H1 (cell line): ENCODE measurements at regions not wholly inside any gene's neighbourhood (a gene's known extent, or its start where the extent isn't known, plus 50 kb on each side); places are given as distances from the start of the nearest gene placed in this dataset.

Experiments used
- CTCF ChIA-PET: fragments of 300-600 bp; sonication (Branson Sonifier 250); formaldehyde crosslinking; loops from one replicate; lab custom pipeline; 2021; ENCODE audit not compliant: partially characterized antibody; lab: Charles Lee
- POLR2A ChIA-PET: fragments of 300-600 bp; sonication (Branson Sonifier 250); formaldehyde crosslinking; loops from one replicate; lab custom pipeline; 2021; ENCODE audit warnings: inconsistent platforms; ENCODE audit not compliant: partially characterized antibody; lab: Charles Lee
- DNase-seq, 2 experiments: peaks; one replicate each; pipeline versions ENCODE4 v3.0.0 to v3.0.0-alpha.2; 2010 to 2022; ENCODE audit warnings: low spot score in 2 of 2, low read depth in 1 of 2, mixed read lengths in 1 of 2
- FAIRE-seq: peaks from 2 replicates; lab custom pipeline; 2011; peaks lifted over from hg19 to GRCh38; lab: Jason Lieb, UNC
- H2AFZ ChIP-seq: 2 replicates; pipeline ENCODE4 v1.8.1; 2012; ENCODE audit warnings: low read length, inconsistent platforms
- H2AK5ac ChIP-seq: 2 replicates; pipeline ENCODE4 v1.6.1; 2013; ENCODE audit warnings: low read depth, low read length
- H2BK120ac ChIP-seq: replicated peaks from 2 replicates; pipeline ENCODE3; 2013; ENCODE audit warnings: low read depth, low read length, inconsistent platforms
- H2BK12ac ChIP-seq: 2 replicates; pipeline ENCODE4 v1.6.1; 2013; ENCODE audit warnings: low read depth, low read length
- H2BK15ac ChIP-seq: 2 replicates; pipeline ENCODE4 v1.6.1; 2013; ENCODE audit warnings: low read length
- H2BK20ac ChIP-seq: 2 replicates; pipeline ENCODE4 v1.6.1; 2013; ENCODE audit warnings: low read length
- H2BK5ac ChIP-seq: 2 replicates; pipeline ENCODE4 v1.6.1; 2013; ENCODE audit warnings: low read depth, low read length
- H3K14ac ChIP-seq: 2 replicates; pipeline ENCODE4 v1.6.1; 2013; ENCODE audit warnings: inconsistent platforms; ENCODE audit not compliant: insufficient read length
- H3K18ac ChIP-seq: 2 replicates; pipeline ENCODE4 v1.6.1; 2013; ENCODE audit warnings: low read length; ENCODE audit errors: extremely low read depth
- H3K23ac ChIP-seq: 2 replicates; pipeline ENCODE4 v1.6.1; 2013; ENCODE audit warnings: inconsistent platforms; ENCODE audit not compliant: insufficient read length
- H3K23me2 ChIP-seq: 2 replicates; pipeline ENCODE4 v1.6.1; 2013; ENCODE audit warnings: low read depth, low read length
- H3K27ac ChIP-seq: 2 replicates; pipeline ENCODE4 v1.6.1; 2011; ENCODE audit warnings: low read depth, low read length, inconsistent platforms
- H3K27me3 ChIP-seq, 4 experiments: replicated peaks in 1 of 4; 1 replicate in 1 of 4; 2 replicates in 3 of 4; pipeline versions ENCODE4 v1.6.1 to v1.8.1; 2011 to 2013; ENCODE audit warnings: low read length in 3 of 4, mild to moderate bottlenecking in 3 of 4, inconsistent platforms in 2 of 4, mixed read lengths in 2 of 4, moderate library complexity in 1 of 4; ENCODE audit not compliant: control insufficient read depth in 3 of 4, insufficient read depth in 3 of 4; ENCODE audit errors: extremely low read depth in 1 of 4
- H3K36me3 ChIP-seq, 4 experiments: 2 replicates each; pipeline versions ENCODE4 v1.6.1 to v1.8.1; 2011 to 2013; ENCODE audit warnings: mild to moderate bottlenecking in 4 of 4, low read length in 3 of 4, moderate library complexity in 2 of 4, control low read depth in 1 of 4, inconsistent platforms in 1 of 4; ENCODE audit not compliant: insufficient read depth in 4 of 4, control insufficient read depth in 2 of 4
- H3K4ac ChIP-seq: replicated peaks from 2 replicates; pipeline ENCODE3; 2013; ENCODE audit warnings: low read length, low read depth, mixed read lengths, inconsistent platforms; ENCODE audit not compliant: insufficient read length
- H3K4me1 ChIP-seq, 4 experiments: replicated peaks in 1 of 4; 1 replicate in 1 of 4; 2 replicates in 3 of 4; pipeline versions ENCODE4 v1.6.1 to v1.8.1; 2011 to 2013; ENCODE audit warnings: low read length in 3 of 4, inconsistent platforms in 2 of 4, mixed read lengths in 1 of 4; ENCODE audit not compliant: insufficient read depth in 4 of 4, control insufficient read depth in 3 of 4
- H3K4me2 ChIP-seq, 2 experiments: 2 replicates each; pipeline versions ENCODE4 v1.6.1 to v1.8.1; 2011 to 2013; ENCODE audit warnings: low read depth in 2 of 2, low read length in 2 of 2, control low read depth in 1 of 2, inconsistent platforms in 1 of 2, mild to moderate bottlenecking in 1 of 2; ENCODE audit not compliant: insufficient read depth in 1 of 2
- H3K4me3 ChIP-seq, 4 experiments: fragments of 200-600, 300-600 bp in 1 of 4; sonication (generic), shearing (Covaris generic), sonication (Bioruptor Twin) in 1 of 4; 2 replicates each; pipeline versions ENCODE4 v1.5.1 to v1.8.1; 2011 to 2016; ENCODE audit warnings: low read length in 4 of 4, low read depth in 3 of 4, control low read depth in 2 of 4, inconsistent platforms in 2 of 4, mild to moderate bottlenecking in 2 of 4, mixed read lengths in 1 of 4, moderate library complexity in 1 of 4; ENCODE audit not compliant: insufficient read depth in 2 of 4; ENCODE audit errors: extremely low read depth in 1 of 4
- H3K56ac ChIP-seq: replicated peaks from 2 replicates; pipeline ENCODE3; 2013; ENCODE audit warnings: low read depth, mild to moderate bottlenecking, mixed read lengths, low read length, inconsistent platforms; ENCODE audit not compliant: insufficient read length
- H3K79me1 ChIP-seq: 2 replicates; pipeline ENCODE4 v1.6.1; 2013; ENCODE audit warnings: low read depth, low read length, control low read depth
- H3K79me2 ChIP-seq, 2 experiments: 2 replicates each; pipeline versions ENCODE4 v1.6.1 to v1.8.1; 2012 to 2013; ENCODE audit warnings: low read length in 2 of 2, mild to moderate bottlenecking in 2 of 2, inconsistent platforms in 1 of 2; ENCODE audit not compliant: insufficient read depth in 2 of 2, control insufficient read depth in 1 of 2
- H3K9ac ChIP-seq, 4 experiments: replicated peaks in 1 of 4; 1 replicate in 1 of 4; 2 replicates in 3 of 4; pipeline versions ENCODE4 v1.6.1 to v1.8.1; 2011 to 2013; ENCODE audit warnings: low read depth in 3 of 4, low read length in 3 of 4, control low read depth in 2 of 4, mild to moderate bottlenecking in 2 of 4, moderate library complexity in 2 of 4, inconsistent platforms in 1 of 4; ENCODE audit errors: extremely low read depth in 1 of 4
- H3K9me3 ChIP-seq, 2 experiments: 2 replicates each; pipeline versions ENCODE4 v1.6.1 to v1.8.1; 2012 to 2013; ENCODE audit warnings: mild to moderate bottlenecking in 2 of 2, moderate library complexity in 2 of 2, control low read depth in 1 of 2, inconsistent platforms in 1 of 2, low read depth in 1 of 2, low read length in 1 of 2, mixed read lengths in 1 of 2; ENCODE audit not compliant: insufficient read depth in 2 of 2
- H4K20me1 ChIP-seq, 2 experiments: replicated peaks in 1 of 2; 2 replicates each; pipeline versions ENCODE3 to v1.8.1; 2011 to 2013; ENCODE audit warnings: inconsistent platforms in 2 of 2, low read length in 2 of 2, mild to moderate bottlenecking in 1 of 2; ENCODE audit not compliant: insufficient read depth in 2 of 2, control insufficient read depth in 1 of 2
- H4K5ac ChIP-seq: 2 replicates; pipeline ENCODE4 v1.6.1; 2013; ENCODE audit warnings: low read length, low read depth, mixed read lengths, inconsistent platforms; ENCODE audit not compliant: insufficient read length
- H4K8ac ChIP-seq: 2 replicates; pipeline ENCODE4 v1.8.0; 2013; ENCODE audit warnings: mild to moderate bottlenecking, moderate library complexity, low read length, inconsistent platforms; ENCODE audit not compliant: insufficient read depth; ENCODE audit errors: extremely low read depth
- H4K91ac ChIP-seq: replicated peaks from 2 replicates; pipeline ENCODE3; 2013; ENCODE audit warnings: low read length, mixed read lengths, inconsistent platforms; ENCODE audit not compliant: insufficient read length
- ATF3 ChIP-seq: IDR thresholded peaks from 2 replicates; pipeline ENCODE4 v1.6.1; 2011; ENCODE audit warnings: low read depth, mild to moderate bottlenecking, low read length; ENCODE audit not compliant: insufficient read depth
- CBX5 ChIP-seq: fragments of 300-800, 300-1000 bp; sonication (generic); IDR thresholded peaks from 2 replicates; pipeline ENCODE4 v1.7.1; 2016; ENCODE audit warnings: antibody characterized with exemption, low read length, low read depth
- CHD2 ChIP-seq: IDR thresholded peaks from 2 replicates; pipeline ENCODE4 v1.6.1; 2012; ENCODE audit warnings: low read length, improper control_type of control experiment
- CREB1 ChIP-seq: IDR thresholded peaks from 2 replicates; pipeline ENCODE4 v1.6.1; 2012; ENCODE audit warnings: inconsistent platforms
- EP300 ChIP-seq, 2 experiments: IDR thresholded peaks; 1 replicate in 1 of 2; 2 replicates in 1 of 2; pipeline ENCODE4 v1.6.1; 2011 to 2012; ENCODE audit warnings: low read depth in 2 of 2, low read length in 2 of 2, mild to moderate bottlenecking in 2 of 2, borderline replicate concordance in 1 of 2, inconsistent platforms in 1 of 2, moderate library complexity in 1 of 2
- KDM5A ChIP-seq: fragments of 200-600 bp; IDR thresholded peaks from 2 replicates; pipeline ENCODE4 v1.7.1; 2012; ENCODE audit warnings: mild to moderate bottlenecking, low read length, inconsistent platforms, mixed read lengths
- POU5F1 ChIP-seq: IDR thresholded peaks from 2 replicates; pipeline ENCODE4 v1.6.1; 2011; ENCODE audit warnings: low read depth, mild to moderate bottlenecking, low read length, moderate library complexity
- RBBP5 ChIP-seq: IDR thresholded peaks from 2 replicates; pipeline ENCODE4 v1.7.1; 2012; ENCODE audit warnings: low read depth, mild to moderate bottlenecking, inconsistent platforms, low read length, moderate library complexity, borderline replicate concordance
- SAP30 ChIP-seq: fragments of 300-600 bp; sonication (generic); IDR thresholded peaks from 2 replicates; pipeline ENCODE4 v1.7.1; 2012; ENCODE audit warnings: low read length, moderate library complexity, mild to moderate bottlenecking, inconsistent platforms; ENCODE audit not compliant: insufficient read depth, insufficient replicate concordance
- SIRT6 ChIP-seq: IDR thresholded peaks from one replicate; pipeline ENCODE4 v1.7.1; 2012; ENCODE audit warnings: low read length, inconsistent platforms
- SP4 ChIP-seq: IDR thresholded peaks from 2 replicates; pipeline ENCODE4 v1.6.1; 2012; ENCODE audit warnings: low read length, inconsistent platforms
- TAF1 ChIP-seq: IDR thresholded peaks from 2 replicates; pipeline ENCODE4 v1.6.1; 2011; ENCODE audit warnings: mild to moderate bottlenecking, low read depth, low read length
- USF2 ChIP-seq: IDR thresholded peaks from 2 replicates; pipeline ENCODE4 v1.6.1; 2011; ENCODE audit warnings: low read length, improper control_type of control experiment
- YY1 ChIP-seq: IDR thresholded peaks from 2 replicates; pipeline ENCODE4 v1.6.1; 2011; ENCODE audit warnings: low read depth, mild to moderate bottlenecking, low read length
- WGBS, 2 experiments: shearing (Covaris generic) in 1 of 2; methylation state at CpG; one replicate each; pipeline versions ENCODE4 v1.1.6 to v1.1.7; 2013 to 2015; ENCODE audit warnings: low lambda C conversion rate in 2 of 2, mixed read lengths in 2 of 2, inconsistent platforms in 1 of 2, low coverage in 1 of 2, missing lambda C conversion rate in 1 of 2; ENCODE audit not compliant: insufficient replicate concordance in 2 of 2, insufficient coverage in 1 of 2, insufficient read length in 1 of 2; ENCODE audit errors: extremely low coverage in 1 of 2, missing lambda C conversion rate in 1 of 2; 5-methylcytosine and 5-hydroxymethylcytosine counted together

GRCh38 chr12:94031763-94032162 lies 116.6 kb upstream of the PLXNC1 start:
- Histone ChIP-seq H3K23me2 (no peaks in the 10 kb centered on the region), H3K18ac (no peak overlapping the region), H4K5ac (no peak overlapping the region), H3K79me2 (no peaks in the 10 kb centered on the region), H3K36me3 (no peaks in the 10 kb centered on the region; a peak in 1 of 8 replicates), H3K4me1 (no peaks in the 10 kb centered on the region), H3K14ac (no peak overlapping the region), H3K27me3 (no peaks in the 10 kb centered on the region), H2BK120ac (no peak overlapping the region), H3K4ac (no peak overlapping the region), H3K9me3 (no peaks in the 10 kb centered on the region), H2BK15ac (no peak overlapping the region), H3K4me2 (no peak overlapping the region), H4K91ac (no peak overlapping the region), H2BK20ac (no peak overlapping the region), H3K9ac (no peak overlapping the region), H2AK5ac (no peak overlapping the region), H2BK5ac (no peak overlapping the region), H2AFZ (no peak overlapping the region), H4K8ac (no peak overlapping the region), H3K23ac (no peak overlapping the region), H2BK12ac (no peak overlapping the region), H3K27ac (no peak overlapping the region), H3K56ac (no peak overlapping the region), H4K20me1 (no peaks in the 10 kb centered on the region), H3K4me3 (no peak overlapping the region), H3K79me1 (no peaks in the 10 kb centered on the region)
- FAIRE-seq (no peak), DNase-seq (no peak)
- WGBS, 2 experiments: 87% methylated on average over 2 of the region's 2 CpGs; no CpG with 5 or more reads in 1 of the 2 experiments
- ChIA-PET CTCF (interaction anchor here (0.6 to 1.9 kb wide), 4 partner anchors 11 to 655 kb away, joined by 3 to 4 read pairs (median 4); no protein-coding TSS in a partner anchor), POLR2A (no interaction called here)
- TF ChIP-seq CHD2: no peak
- TF ChIP-seq SIRT6: no peak
- TF ChIP-seq USF2: no peak
- TF ChIP-seq TAF1: no peak
- TF ChIP-seq SP4: no peak
- no peak for TF ChIP-seq POU5F1
- no peak for TF ChIP-seq CBX5
- no peak for TF ChIP-seq EP300 (IDR thresholded peaks at IDR 0.05; ENCODE audit: borderline replicate concordance in 1 of 2, low read depth in 2 of 2, low read length in 2 of 2)
- TF ChIP-seq KDM5A: no peak
- no peak for TF ChIP-seq ATF3
- no peak for TF ChIP-seq CREB1
- TF ChIP-seq YY1: no peak
- no peak for TF ChIP-seq SAP30
- TF ChIP-seq RBBP5: no peak
